B cell (primary cell): ENCODE measurements at regions not wholly inside any gene's neighbourhood (a gene's known extent, or its start where the extent isn't known, plus 50 kb on each side); places are given as distances from the start of the nearest gene placed in this dataset.

Experiments used
- ATAC-seq: fragments of 200-7000 bp; cut with Tn5 transposase; one replicate; pipeline ENCODE4 v1.10.0; 2021; ENCODE audit warnings: low read depth, mild to moderate bottlenecking, moderate number of reproducible peaks, moderate library complexity
- CTCF ChIA-PET: fragments of 350-600 bp; sonication (Branson Sonifier 250); formaldehyde crosslinking; loops from one replicate; lab custom pipeline; 2021; ENCODE audit warnings: antibody characterized with exemption, inconsistent platforms; lab: Charles Lee
- POLR2A ChIA-PET: fragments of 350-600 bp; sonication (Branson Sonifier 250); formaldehyde crosslinking; loops from one replicate; lab custom pipeline; 2021; ENCODE audit warnings: antibody characterized with exemption; lab: Charles Lee
- DNase-seq: peaks from one replicate; pipeline ENCODE4 v3.0.0; 2013
- H2AFZ ChIP-seq: 2 replicates; pipeline ENCODE4 v1.6.1; 2012; ENCODE audit warnings: mild to moderate bottlenecking, low read depth, low read length; ENCODE audit not compliant: insufficient read depth, poor library complexity, severe bottlenecking
- H3K27ac ChIP-seq, 2 donors: 1 replicate in 1 of 2; 2 replicates in 1 of 2; pipeline ENCODE4 v1.5.1; 2012 to 2013; ENCODE audit warnings: low read length in 2 of 2, mild to moderate bottlenecking in 2 of 2, moderate library complexity in 1 of 2
- H3K27me3 ChIP-seq, 4 experiments: fragments of 200-600 bp in 1 of 4; sonication (generic) in 1 of 4; replicated peaks in 1 of 4; 1 replicate in 2 of 4; 2 replicates in 2 of 4; pipeline versions ENCODE4 v1.6.1 to v1.7.0; 2013 to 2016; ENCODE audit warnings: low read length in 3 of 4, mild to moderate bottlenecking in 2 of 4, mixed read lengths in 1 of 4, moderate library complexity in 1 of 4; ENCODE audit not compliant: insufficient read depth in 4 of 4, control insufficient read depth in 3 of 4; ENCODE audit errors: control extremely low read depth in 1 of 4
- H3K36me3 ChIP-seq, 2 experiments: replicated peaks in 1 of 2; 1 replicate in 1 of 2; 2 replicates in 1 of 2; pipeline versions ENCODE4 v1.6.1 to v1.7.1; 2013; ENCODE audit warnings: low read length in 1 of 2; ENCODE audit not compliant: insufficient read depth in 2 of 2, control insufficient read depth in 1 of 2; ENCODE audit errors: control extremely low read depth in 1 of 2, extremely low read depth in 1 of 2
- H3K4me1 ChIP-seq, 2 donors: fragments of 200-600 bp in 1 of 2; sonication (generic) in 1 of 2; 1 replicate in 1 of 2; 2 replicates in 1 of 2; pipeline versions ENCODE4 v1.5.1 to v1.6.1; 2013 to 2017; ENCODE audit warnings: low read length in 2 of 2; ENCODE audit not compliant: control insufficient read depth in 2 of 2, insufficient read depth in 2 of 2
- H3K4me2 ChIP-seq: replicated peaks from 2 replicates; pipeline ENCODE3; 2012; ENCODE audit warnings: mild to moderate bottlenecking, low read depth, low read length; ENCODE audit not compliant: poor library complexity, severe bottlenecking
- H3K4me3 ChIP-seq, 5 experiments: fragments of 200-600 bp in 1 of 5; sonication (generic) in 1 of 5; 1 replicate in 3 of 5; 2 replicates in 2 of 5; pipeline versions ENCODE4 v1.5.1 to v1.7.0; 2011 to 2016; ENCODE audit warnings: low read length in 4 of 5, mild to moderate bottlenecking in 4 of 5, low read depth in 2 of 5, control low read depth in 1 of 5, moderate library complexity in 1 of 5; ENCODE audit not compliant: insufficient read depth in 1 of 5; ENCODE audit errors: control extremely low read depth in 1 of 5, extremely low read depth in 1 of 5
- H3K79me2 ChIP-seq: fragments of 200-600 bp; sonication (generic); one replicate; pipeline ENCODE4 v1.6.0; 2016; ENCODE audit warnings: low read length; ENCODE audit not compliant: control insufficient read depth, insufficient read depth
- H3K9ac ChIP-seq: fragments of 200-600 bp; sonication (generic); 2 replicates; pipeline ENCODE4 v1.6.1; 2017; ENCODE audit warnings: mild to moderate bottlenecking, low read length, moderate library complexity
- H3K9me3 ChIP-seq, 3 donors: one replicate each; pipeline versions ENCODE4 v1.6.1 to v1.7.1; 2013; ENCODE audit warnings: low read length in 2 of 3; ENCODE audit not compliant: control insufficient read depth in 2 of 3, insufficient read depth in 1 of 3; ENCODE audit errors: control extremely low read depth in 1 of 3
- H4K20me1 ChIP-seq: 2 replicates; pipeline ENCODE4 v1.6.0; 2012; ENCODE audit warnings: mild to moderate bottlenecking, low read length; ENCODE audit not compliant: insufficient read depth, control insufficient read depth, poor library complexity, severe bottlenecking
- H3K27ac Mint-ChIP-seq: one replicate; pipeline ENCODE4 v1.8.0; 2021; ENCODE audit warnings: mixed read lengths
- H3K27me3 Mint-ChIP-seq: one replicate; pipeline ENCODE4 v1.8.0; 2021; ENCODE audit warnings: mixed read lengths
- H3K4me1 Mint-ChIP-seq: one replicate; pipeline ENCODE4 v1.8.0; 2021; ENCODE audit warnings: mixed read lengths
- H3K4me3 Mint-ChIP-seq: one replicate; pipeline ENCODE4 v1.8.0; 2021; ENCODE audit warnings: mixed read lengths
- H3K9me3 Mint-ChIP-seq: one replicate; pipeline ENCODE4 v1.8.0; 2022; ENCODE audit warnings: mixed read lengths; ENCODE audit not compliant: insufficient read depth
- CTCF ChIP-seq: fragments of 200-600 bp; IDR thresholded peaks from one replicate; pipeline ENCODE4 v1.8.0; 2022; ENCODE audit warnings: antibody characterized with exemption, mild to moderate bottlenecking
- EZH2 ChIP-seq: IDR thresholded peaks from 2 replicates; pipeline ENCODE4 v1.6.1; 2012; ENCODE audit warnings: borderline replicate concordance, low read depth, mild to moderate bottlenecking, moderate library complexity, low read length; ENCODE audit not compliant: insufficient read depth, poor library complexity, severe bottlenecking
- WGBS: methylation state at CpG from one replicate; pipeline ENCODE4 v1.1.5; 2013; ENCODE audit warnings: missing lambda C conversion rate; ENCODE audit not compliant: insufficient coverage; 5-methylcytosine and 5-hydroxymethylcytosine counted together
- intact Hi-C: fragments of 100-400 bp; cut with micrococcal nuclease; formaldehyde crosslinking; loops from one replicate; pipeline ENCODE4 v1.10.0; 2022

GRCh38 chr2:176566961-176567360 is 297.7 kb downstream of the MTX2 start:
- H3K4me1 ChIP-seq: no peaks in the 10 kb centered on the region
- H3K27ac ChIP-seq: no peak overlapping the region
- H3K4me3 Mint-ChIP-seq: no peak overlapping the region
- intact Hi-C loops: no loop called here
- TF ChIP-seq EZH2 (no peak), CTCF (no peak)
- H3K79me2 ChIP-seq: no peaks in the 10 kb centered on the region
- H3K9me3 Mint-ChIP-seq: no peaks in the 10 kb centered on the region
- ChIA-PET POLR2A (no interaction called here), CTCF (interaction anchor here (1.0 to 1.4 kb wide), 2 partner anchors 13 to 440 kb away, joined by 3 to 6 read pairs; no protein-coding TSS in a partner anchor)
- H3K9ac ChIP-seq: no peak overlapping the region
- no peak overlapping the region for H3K4me3 ChIP-seq
- ATAC-seq (no peak), DNase-seq (no peak)
- no peak overlapping the region for H2AFZ ChIP-seq
- H3K27me3 Mint-ChIP-seq: peaks cover 44% of the 10 kb centered on the region
- no peaks in the 10 kb centered on the region for H3K4me1 Mint-ChIP-seq
- no peak overlapping the region for H3K4me2 ChIP-seq
- H3K27me3 ChIP-seq: peaks cover 0 to 8% (median 2%) of the 10 kb centered on the region in 4 experiments
- H3K36me3 ChIP-seq: no peaks in the 10 kb centered on the region
- no peaks in the 10 kb centered on the region for H4K20me1 ChIP-seq
- no peaks in the 10 kb centered on the region for H3K9me3 ChIP-seq
- no peak overlapping the region for H3K27ac Mint-ChIP-seq

GRCh38 chr2:176567361-176567760 is 298.1 kb downstream of the MTX2 start:
- H3K27me3 ChIP-seq: peaks cover 0 to 8% (median 2%) of the 10 kb centered on the region in 4 experiments
- DNase-seq: no peak
- CTCF ChIA-PET: interaction anchor here (1.0 to 1.4 kb wide), 2 partner anchors 13 to 440 kb away, joined by 3 to 6 read pairs; no protein-coding TSS in a partner anchor

More at GRCh38 chr2:176567361-176567760, 298.1 kb downstream of the MTX2 start:
- 79% methylated on average over 2 of the region's 2 CpGs for WGBS
- H3K4me3 Mint-ChIP-seq: no peak overlapping the region
- no peaks in the 10 kb centered on the region for H3K4me1 ChIP-seq
- no peak overlapping the region for H2AFZ ChIP-seq
- no peak for ATAC-seq
- no peaks in the 10 kb centered on the region for H3K36me3 ChIP-seq
- H3K27me3 Mint-ChIP-seq: peaks cover 42% of the 10 kb centered on the region
- H3K4me2 ChIP-seq: no peak overlapping the region
- H3K27ac ChIP-seq: no peak overlapping the region
- no peak overlapping the region for H3K9ac ChIP-seq
- no peaks in the 10 kb centered on the region for H3K79me2 ChIP-seq
- H3K9me3 Mint-ChIP-seq: no peaks in the 10 kb centered on the region
- no peak overlapping the region for H3K4me3 ChIP-seq
- H3K27ac Mint-ChIP-seq: no peak overlapping the region
- intact Hi-C loops: no loop called here
- no peaks in the 10 kb centered on the region for H3K9me3 ChIP-seq
- H3K4me1 Mint-ChIP-seq: no peaks in the 10 kb centered on the region
- no peaks in the 10 kb centered on the region for H4K20me1 ChIP-seq
- TF ChIP-seq EZH2: no peak
- no peak for TF ChIP-seq CTCF
- POLR2A ChIA-PET: no interaction called here
